ENCODE measurements at regions not wholly inside any gene's neighbourhood (a gene's known extent, or its start where the extent isn't known, plus 50 kb on each side); places are given as distances from the start of the nearest gene placed in this dataset.

DNA sequence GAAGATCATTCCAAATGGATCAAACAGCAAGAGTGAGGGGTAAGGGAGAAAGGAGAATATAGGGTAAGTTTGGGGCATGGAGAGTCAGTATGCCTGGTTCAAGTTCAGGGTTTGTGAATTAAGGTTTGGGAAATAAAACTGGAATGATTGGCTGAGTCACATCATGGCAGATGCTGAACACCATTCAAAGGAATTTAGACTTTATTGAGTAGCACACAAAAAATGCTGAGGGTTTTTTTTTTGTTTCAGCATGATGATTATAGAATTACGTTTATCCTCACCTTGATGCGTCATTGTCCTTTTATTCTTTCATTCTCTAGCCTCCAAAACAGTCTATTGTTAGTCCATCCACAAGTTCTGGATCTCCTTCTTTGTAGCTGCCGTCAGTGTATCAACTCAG lies 220.0 kb upstream of the UMPS start (continued):
- TF ChIP-seq TAF7 (optimal IDR thresholded peaks at IDR 0.05; ENCODE audit: borderline replicate concordance, low read depth, low read length), result no peak
